RWPE1 (cell line): ENCODE measurements at regions not wholly inside any gene's neighbourhood (a gene's known extent, or its start where the extent isn't known, plus 50 kb on each side); places are given as distances from the start of the nearest gene placed in this dataset.

Experiments used
- CTCF ChIA-PET: fragments of 350-600 bp; sonication (Branson Sonifier 250); formaldehyde crosslinking; extraction: SDS; loops from one replicate; lab custom pipeline; 2021; lab: Yijun Ruan, JAX
- POLR2A ChIA-PET: fragments of 400-600 bp; formaldehyde crosslinking; extraction: SDS; loops from one replicate; lab custom pipeline; 2020; ENCODE audit warnings: antibody characterized with exemption; ENCODE audit not compliant: low non-redundant PET; lab: Yijun Ruan, JAX
- DNase-seq: peaks from one replicate; pipeline ENCODE4 v3.0.0; 2012; ENCODE audit warnings: low spot score
- H3K27ac ChIP-seq: fragments of 450-650 bp; 2 replicates; pipeline ENCODE4 v1.5.1; 2017
- TF ChIP-seq, protein P1 (sequence below): fragments of 450-650 bp; conservative IDR thresholded peaks from 2 replicates; pipeline ENCODE4 v1.5.1; 2017; ENCODE audit warnings: low read depth, mild to moderate bottlenecking

- POLR2A ChIA-PET: no interaction called here
- DNase-seq: no peak
- TF ChIP-seq, protein P1, sequence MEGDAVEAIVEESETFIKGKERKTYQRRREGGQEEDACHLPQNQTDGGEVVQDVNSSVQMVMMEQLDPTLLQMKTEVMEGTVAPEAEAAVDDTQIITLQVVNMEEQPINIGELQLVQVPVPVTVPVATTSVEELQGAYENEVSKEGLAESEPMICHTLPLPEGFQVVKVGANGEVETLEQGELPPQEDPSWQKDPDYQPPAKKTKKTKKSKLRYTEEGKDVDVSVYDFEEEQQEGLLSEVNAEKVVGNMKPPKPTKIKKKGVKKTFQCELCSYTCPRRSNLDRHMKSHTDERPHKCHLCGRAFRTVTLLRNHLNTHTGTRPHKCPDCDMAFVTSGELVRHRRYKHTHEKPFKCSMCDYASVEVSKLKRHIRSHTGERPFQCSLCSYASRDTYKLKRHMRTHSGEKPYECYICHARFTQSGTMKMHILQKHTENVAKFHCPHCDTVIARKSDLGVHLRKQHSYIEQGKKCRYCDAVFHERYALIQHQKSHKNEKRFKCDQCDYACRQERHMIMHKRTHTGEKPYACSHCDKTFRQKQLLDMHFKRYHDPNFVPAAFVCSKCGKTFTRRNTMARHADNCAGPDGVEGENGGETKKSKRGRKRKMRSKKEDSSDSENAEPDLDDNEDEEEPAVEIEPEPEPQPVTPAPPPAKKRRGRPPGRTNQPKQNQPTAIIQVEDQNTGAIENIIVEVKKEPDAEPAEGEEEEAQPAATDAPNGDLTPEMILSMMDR: no peak
- H3K27ac ChIP-seq: no peak overlapping the region
- CTCF ChIA-PET: no interaction called here
Observed at GRCh38 chr1:36725151-36725550, 242.4 kb upstream of the CSF3R start.

- no peak overlapping the region for H3K27ac ChIP-seq
- ChIA-PET POLR2A (no interaction called here), CTCF (no interaction called here)
- no peak for DNase-seq
- TF ChIP-seq, protein P1: no peak
Observed at GRCh38 chr1:36723813-36724212, 241.1 kb upstream of the CSF3R start.

GRCh38 chr1:36722871-36723270 is 240.2 kb upstream of the CSF3R start:
- no peak for DNase-seq
- no peak overlapping the region for H3K27ac ChIP-seq
- TF ChIP-seq, protein P1: no peak
- ChIA-PET POLR2A (no interaction called here), CTCF (no interaction called here)

GRCh38 chr1:36721261-36721660 is 238.5 kb upstream of the CSF3R start:
- CTCF ChIA-PET: no interaction called here
- POLR2A ChIA-PET: no interaction called here
- no peak for DNase-seq
- no peak overlapping the region for H3K27ac ChIP-seq
- TF ChIP-seq, protein P1: no peak

GRCh38 chr1:36717431-36717830 is 234.7 kb upstream of the CSF3R start:
- TF ChIP-seq, protein P1: no peak
- no peak overlapping the region for H3K27ac ChIP-seq
- ChIA-PET CTCF (interaction anchor here (0.5 to 0.8 kb wide), 4 partner anchors 101 to 837 kb away, joined by 3 read pairs; partner anchors contain the start of gene SNIP1), POLR2A (no interaction called here)
- DNase-seq: no peak

- ChIA-PET POLR2A (no interaction called here), CTCF (no interaction called here)
- no peak for DNase-seq
- H3K27ac ChIP-seq: no peak overlapping the region
- TF ChIP-seq, protein P1: no peak
Observed at GRCh38 chr1:36715797-36716196, 233.1 kb upstream of the CSF3R start.

DNA sequence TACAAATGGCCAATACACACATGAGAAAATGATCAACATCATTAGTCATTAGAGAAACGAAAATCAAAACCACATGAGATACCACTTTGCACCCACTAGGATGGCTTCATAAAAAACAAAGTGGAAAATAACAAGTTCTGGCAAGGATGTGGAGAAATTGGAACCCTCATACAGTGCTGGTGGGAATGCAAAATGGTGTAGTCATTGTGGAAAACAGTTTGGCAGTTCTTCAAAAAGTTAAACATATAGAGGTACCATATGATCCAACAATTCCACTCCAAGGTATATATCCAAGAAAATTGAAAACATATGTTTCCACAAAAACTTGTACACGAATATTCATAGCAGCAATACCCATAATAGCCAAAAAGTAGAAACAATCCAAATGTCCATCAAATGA is 231.6 kb upstream of the CSF3R start:
- ChIA-PET POLR2A (no interaction called here), CTCF (no interaction called here)
- H3K27ac ChIP-seq: no peak overlapping the region
- DNase-seq: no peak
- TF ChIP-seq, protein P1: no peak
